ENCODE measurements at regions not wholly inside any gene's neighbourhood (a gene's known extent, or its start where the extent isn't known, plus 50 kb on each side); places are given as distances from the start of the nearest gene placed in this dataset.

DNA sequence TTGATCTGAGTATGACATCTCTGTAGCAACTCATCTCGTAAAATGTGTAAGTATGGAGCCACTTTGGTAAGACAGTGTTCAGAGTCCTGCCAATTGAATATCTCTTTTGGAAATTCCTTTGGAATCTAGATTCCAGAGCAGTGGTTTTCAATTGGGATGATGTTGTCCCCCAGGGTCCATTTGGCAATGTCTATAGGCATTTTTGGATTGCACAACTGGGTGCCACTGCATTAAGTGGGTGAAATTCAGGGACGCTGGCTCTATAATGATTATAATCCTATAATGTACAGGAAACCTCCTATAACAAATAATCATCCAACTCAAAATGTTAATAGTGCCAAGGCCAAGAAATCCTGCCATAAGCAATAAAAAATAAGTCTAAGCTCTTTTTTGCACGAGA is 404.8 kb upstream of the RAG2 start (continued):
- TF ChIP-seq, protein P1, sequence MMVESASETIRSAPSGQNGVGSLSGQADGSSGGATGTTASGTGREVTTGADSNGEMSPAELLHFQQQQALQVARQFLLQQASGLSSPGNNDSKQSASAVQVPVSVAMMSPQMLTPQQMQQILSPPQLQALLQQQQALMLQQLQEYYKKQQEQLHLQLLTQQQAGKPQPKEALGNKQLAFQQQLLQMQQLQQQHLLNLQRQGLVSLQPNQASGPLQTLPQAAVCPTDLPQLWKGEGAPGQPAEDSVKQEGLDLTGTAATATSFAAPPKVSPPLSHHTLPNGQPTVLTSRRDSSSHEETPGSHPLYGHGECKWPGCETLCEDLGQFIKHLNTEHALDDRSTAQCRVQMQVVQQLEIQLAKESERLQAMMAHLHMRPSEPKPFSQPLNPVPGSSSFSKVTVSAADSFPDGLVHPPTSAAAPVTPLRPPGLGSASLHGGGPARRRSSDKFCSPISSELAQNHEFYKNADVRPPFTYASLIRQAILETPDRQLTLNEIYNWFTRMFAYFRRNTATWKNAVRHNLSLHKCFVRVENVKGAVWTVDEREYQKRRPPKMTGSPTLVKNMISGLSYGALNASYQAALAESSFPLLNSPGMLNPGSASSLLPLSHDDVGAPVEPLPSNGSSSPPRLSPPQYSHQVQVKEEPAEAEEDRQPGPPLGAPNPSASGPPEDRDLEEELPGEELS (CRISPR knock-in tag; IDR thresholded peaks at IDR 0.05) = no peak
- TF ChIP-seq TEAD1 (CRISPR knock-in tag; IDR thresholded peaks at IDR 0.05) = no peak
- TF ChIP-seq, protein P2, sequence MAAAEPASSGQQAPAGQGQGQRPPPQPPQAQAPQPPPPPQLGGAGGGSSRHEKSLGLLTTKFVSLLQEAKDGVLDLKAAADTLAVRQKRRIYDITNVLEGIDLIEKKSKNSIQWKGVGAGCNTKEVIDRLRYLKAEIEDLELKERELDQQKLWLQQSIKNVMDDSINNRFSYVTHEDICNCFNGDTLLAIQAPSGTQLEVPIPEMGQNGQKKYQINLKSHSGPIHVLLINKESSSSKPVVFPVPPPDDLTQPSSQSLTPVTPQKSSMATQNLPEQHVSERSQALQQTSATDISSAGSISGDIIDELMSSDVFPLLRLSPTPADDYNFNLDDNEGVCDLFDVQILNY (CRISPR knock-in tag; IDR thresholded peaks at IDR 0.05) = no peak
- TF ChIP-seq, protein P3, sequence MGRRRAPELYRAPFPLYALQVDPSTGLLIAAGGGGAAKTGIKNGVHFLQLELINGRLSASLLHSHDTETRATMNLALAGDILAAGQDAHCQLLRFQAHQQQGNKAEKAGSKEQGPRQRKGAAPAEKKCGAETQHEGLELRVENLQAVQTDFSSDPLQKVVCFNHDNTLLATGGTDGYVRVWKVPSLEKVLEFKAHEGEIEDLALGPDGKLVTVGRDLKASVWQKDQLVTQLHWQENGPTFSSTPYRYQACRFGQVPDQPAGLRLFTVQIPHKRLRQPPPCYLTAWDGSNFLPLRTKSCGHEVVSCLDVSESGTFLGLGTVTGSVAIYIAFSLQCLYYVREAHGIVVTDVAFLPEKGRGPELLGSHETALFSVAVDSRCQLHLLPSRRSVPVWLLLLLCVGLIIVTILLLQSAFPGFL (CRISPR knock-in tag; IDR thresholded peaks at IDR 0.05; ENCODE audit: borderline replicate concordance) = no peak

DNA sequence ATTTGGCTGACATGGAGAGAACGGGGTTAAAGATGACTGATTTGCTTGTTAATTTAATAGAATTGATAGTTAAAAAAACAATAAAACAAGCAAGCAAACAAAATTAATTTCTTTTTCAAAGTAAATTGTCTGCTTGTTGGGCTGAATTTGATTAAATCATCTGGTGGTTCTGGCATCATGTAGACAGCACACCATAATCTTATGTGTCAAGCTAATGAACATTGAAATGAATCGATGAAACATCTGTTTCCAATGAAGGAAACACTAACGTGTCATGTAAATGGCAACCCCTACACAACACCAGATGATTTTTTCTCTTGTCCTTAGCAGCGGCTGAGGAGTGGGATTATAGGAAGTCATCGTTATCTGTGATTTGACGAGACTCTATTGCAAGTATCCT is 399.6 kb upstream of the RAG2 start:
- H3K36me3 Mint-ChIP-seq = peaks cover 51% of the 10 kb centered on the region
- ChIA-PET POLR2A (no interaction called here), CTCF (no interaction called here)
- DNase-seq (ENCODE audit: low spot score) = no peak
- H3K27ac Mint-ChIP-seq = no peak overlapping the region
- no peaks in the 10 kb centered on the region for H3K4me1 Mint-ChIP-seq
- TF ChIP-seq, protein P4, sequence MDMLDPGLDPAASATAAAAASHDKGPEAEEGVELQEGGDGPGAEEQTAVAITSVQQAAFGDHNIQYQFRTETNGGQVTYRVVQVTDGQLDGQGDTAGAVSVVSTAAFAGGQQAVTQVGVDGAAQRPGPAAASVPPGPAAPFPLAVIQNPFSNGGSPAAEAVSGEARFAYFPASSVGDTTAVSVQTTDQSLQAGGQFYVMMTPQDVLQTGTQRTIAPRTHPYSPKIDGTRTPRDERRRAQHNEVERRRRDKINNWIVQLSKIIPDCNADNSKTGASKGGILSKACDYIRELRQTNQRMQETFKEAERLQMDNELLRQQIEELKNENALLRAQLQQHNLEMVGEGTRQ (CRISPR knock-in tag; IDR thresholded peaks at IDR 0.05) = no peak
- TF ChIP-seq, protein P5, sequence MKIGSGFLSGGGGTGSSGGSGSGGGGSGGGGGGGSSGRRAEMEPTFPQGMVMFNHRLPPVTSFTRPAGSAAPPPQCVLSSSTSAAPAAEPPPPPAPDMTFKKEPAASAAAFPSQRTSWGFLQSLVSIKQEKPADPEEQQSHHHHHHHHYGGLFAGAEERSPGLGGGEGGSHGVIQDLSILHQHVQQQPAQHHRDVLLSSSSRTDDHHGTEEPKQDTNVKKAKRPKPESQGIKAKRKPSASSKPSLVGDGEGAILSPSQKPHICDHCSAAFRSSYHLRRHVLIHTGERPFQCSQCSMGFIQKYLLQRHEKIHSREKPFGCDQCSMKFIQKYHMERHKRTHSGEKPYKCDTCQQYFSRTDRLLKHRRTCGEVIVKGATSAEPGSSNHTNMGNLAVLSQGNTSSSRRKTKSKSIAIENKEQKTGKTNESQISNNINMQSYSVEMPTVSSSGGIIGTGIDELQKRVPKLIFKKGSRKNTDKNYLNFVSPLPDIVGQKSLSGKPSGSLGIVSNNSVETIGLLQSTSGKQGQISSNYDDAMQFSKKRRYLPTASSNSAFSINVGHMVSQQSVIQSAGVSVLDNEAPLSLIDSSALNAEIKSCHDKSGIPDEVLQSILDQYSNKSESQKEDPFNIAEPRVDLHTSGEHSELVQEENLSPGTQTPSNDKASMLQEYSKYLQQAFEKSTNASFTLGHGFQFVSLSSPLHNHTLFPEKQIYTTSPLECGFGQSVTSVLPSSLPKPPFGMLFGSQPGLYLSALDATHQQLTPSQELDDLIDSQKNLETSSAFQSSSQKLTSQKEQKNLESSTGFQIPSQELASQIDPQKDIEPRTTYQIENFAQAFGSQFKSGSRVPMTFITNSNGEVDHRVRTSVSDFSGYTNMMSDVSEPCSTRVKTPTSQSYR (CRISPR knock-in tag; IDR thresholded peaks at IDR 0.05) = no peak
- TF ChIP-seq NFATC4 (CRISPR knock-in tag; IDR thresholded peaks at IDR 0.05) (no peak), SOX15 (CRISPR knock-in tag; IDR thresholded peaks at IDR 0.05) (no peak), MXD4 (CRISPR knock-in tag; IDR thresholded peaks at IDR 0.05; ENCODE audit: borderline replicate concordance) (no peak), ZNF263 (CRISPR knock-in tag; IDR thresholded peaks at IDR 0.05; ENCODE audit: low read depth) (no peak), JUN (CRISPR knock-in tag; IDR thresholded peaks at IDR 0.05) (no peak), ZNF121 (CRISPR knock-in tag; IDR thresholded peaks at IDR 0.05) (no peak), CBFB (CRISPR knock-in tag; IDR thresholded peaks at IDR 0.05; ENCODE audit: low read depth) (no peak), SP1 (CRISPR knock-in tag; conservative IDR thresholded peaks at IDR 0.05) (no peak), ATF1 (CRISPR knock-in tag; IDR thresholded peaks at IDR 0.05) (no peak), NR3C1 (CRISPR knock-in tag; conservative IDR thresholded peaks at IDR 0.05; ENCODE audit: low read depth) (no peak), RELA (CRISPR knock-in tag; IDR thresholded peaks at IDR 0.05; ENCODE audit: borderline replicate concordance) (no peak), MYBL2 (CRISPR knock-in tag; IDR thresholded peaks at IDR 0.05) (no peak), FOXJ3 (CRISPR knock-in tag; IDR thresholded peaks at IDR 0.05; ENCODE audit: borderline replicate concordance) (no peak)
- TF ChIP-seq, protein P6, sequence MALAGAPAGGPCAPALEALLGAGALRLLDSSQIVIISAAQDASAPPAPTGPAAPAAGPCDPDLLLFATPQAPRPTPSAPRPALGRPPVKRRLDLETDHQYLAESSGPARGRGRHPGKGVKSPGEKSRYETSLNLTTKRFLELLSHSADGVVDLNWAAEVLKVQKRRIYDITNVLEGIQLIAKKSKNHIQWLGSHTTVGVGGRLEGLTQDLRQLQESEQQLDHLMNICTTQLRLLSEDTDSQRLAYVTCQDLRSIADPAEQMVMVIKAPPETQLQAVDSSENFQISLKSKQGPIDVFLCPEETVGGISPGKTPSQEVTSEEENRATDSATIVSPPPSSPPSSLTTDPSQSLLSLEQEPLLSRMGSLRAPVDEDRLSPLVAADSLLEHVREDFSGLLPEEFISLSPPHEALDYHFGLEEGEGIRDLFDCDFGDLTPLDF (CRISPR knock-in tag; IDR thresholded peaks at IDR 0.05) = no peak
- TF ChIP-seq, protein P7, sequence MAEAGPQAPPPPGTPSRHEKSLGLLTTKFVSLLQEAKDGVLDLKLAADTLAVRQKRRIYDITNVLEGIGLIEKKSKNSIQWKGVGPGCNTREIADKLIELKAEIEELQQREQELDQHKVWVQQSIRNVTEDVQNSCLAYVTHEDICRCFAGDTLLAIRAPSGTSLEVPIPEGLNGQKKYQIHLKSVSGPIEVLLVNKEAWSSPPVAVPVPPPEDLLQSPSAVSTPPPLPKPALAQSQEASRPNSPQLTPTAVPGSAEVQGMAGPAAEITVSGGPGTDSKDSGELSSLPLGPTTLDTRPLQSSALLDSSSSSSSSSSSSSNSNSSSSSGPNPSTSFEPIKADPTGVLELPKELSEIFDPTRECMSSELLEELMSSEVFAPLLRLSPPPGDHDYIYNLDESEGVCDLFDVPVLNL (CRISPR knock-in tag; IDR thresholded peaks at IDR 0.05; ENCODE audit: borderline replicate concordance, low read depth) = no peak
- TF ChIP-seq, protein P8, sequence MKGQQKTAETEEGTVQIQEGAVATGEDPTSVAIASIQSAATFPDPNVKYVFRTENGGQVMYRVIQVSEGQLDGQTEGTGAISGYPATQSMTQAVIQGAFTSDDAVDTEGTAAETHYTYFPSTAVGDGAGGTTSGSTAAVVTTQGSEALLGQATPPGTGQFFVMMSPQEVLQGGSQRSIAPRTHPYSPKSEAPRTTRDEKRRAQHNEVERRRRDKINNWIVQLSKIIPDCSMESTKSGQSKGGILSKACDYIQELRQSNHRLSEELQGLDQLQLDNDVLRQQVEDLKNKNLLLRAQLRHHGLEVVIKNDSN (CRISPR knock-in tag; IDR thresholded peaks at IDR 0.05) = no peak
- TF ChIP-seq, protein P9, sequence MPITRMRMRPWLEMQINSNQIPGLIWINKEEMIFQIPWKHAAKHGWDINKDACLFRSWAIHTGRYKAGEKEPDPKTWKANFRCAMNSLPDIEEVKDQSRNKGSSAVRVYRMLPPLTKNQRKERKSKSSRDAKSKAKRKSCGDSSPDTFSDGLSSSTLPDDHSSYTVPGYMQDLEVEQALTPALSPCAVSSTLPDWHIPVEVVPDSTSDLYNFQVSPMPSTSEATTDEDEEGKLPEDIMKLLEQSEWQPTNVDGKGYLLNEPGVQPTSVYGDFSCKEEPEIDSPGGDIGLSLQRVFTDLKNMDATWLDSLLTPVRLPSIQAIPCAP (CRISPR knock-in tag; IDR thresholded peaks at IDR 0.05) = no peak
- TF ChIP-seq, protein P10, sequence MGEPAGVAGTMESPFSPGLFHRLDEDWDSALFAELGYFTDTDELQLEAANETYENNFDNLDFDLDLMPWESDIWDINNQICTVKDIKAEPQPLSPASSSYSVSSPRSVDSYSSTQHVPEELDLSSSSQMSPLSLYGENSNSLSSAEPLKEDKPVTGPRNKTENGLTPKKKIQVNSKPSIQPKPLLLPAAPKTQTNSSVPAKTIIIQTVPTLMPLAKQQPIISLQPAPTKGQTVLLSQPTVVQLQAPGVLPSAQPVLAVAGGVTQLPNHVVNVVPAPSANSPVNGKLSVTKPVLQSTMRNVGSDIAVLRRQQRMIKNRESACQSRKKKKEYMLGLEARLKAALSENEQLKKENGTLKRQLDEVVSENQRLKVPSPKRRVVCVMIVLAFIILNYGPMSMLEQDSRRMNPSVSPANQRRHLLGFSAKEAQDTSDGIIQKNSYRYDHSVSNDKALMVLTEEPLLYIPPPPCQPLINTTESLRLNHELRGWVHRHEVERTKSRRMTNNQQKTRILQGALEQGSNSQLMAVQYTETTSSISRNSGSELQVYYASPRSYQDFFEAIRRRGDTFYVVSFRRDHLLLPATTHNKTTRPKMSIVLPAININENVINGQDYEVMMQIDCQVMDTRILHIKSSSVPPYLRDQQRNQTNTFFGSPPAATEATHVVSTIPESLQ (CRISPR knock-in tag; IDR thresholded peaks at IDR 0.05) = no peak
- H3K9me3 Mint-ChIP-seq = peaks cover 75% of the 10 kb centered on the region
- H3K4me3 Mint-ChIP-seq = no peak overlapping the region
- H3K27me3 Mint-ChIP-seq (ENCODE audit: low read depth) = peaks cover 6% of the 10 kb centered on the region
- no peak for ATAC-seq

All from WTC11 (cell line).